A673 (cell line): ENCODE measurements at regions not wholly inside any gene's neighbourhood (a gene's known extent, or its start where the extent isn't known, plus 50 kb on each side); places are given as distances from the start of the nearest gene placed in this dataset.

ENCODE experiments used
- EZH2 ChIP-seq: fragments of 200-600 bp; sonication (generic); IDR thresholded peaks from 2 replicates; pipeline ENCODE4 v1.6.1; 2017; ENCODE audit warnings: borderline replicate concordance, low read depth, mild to moderate bottlenecking, mixed read lengths, antibody characterized with exemption, low read length; ENCODE audit not compliant: poor library complexity, severe bottlenecking
- TF ChIP-seq, protein P1 (sequence below): fragments of 300-800, 200-600 bp; sonication (generic); conservative IDR thresholded peaks from 2 replicates; pipeline ENCODE4 v1.5.1; 2017; ENCODE audit warnings: low read depth, mild to moderate bottlenecking, antibody characterized with exemption, low read length, moderate library complexity, mixed read lengths

DNA sequence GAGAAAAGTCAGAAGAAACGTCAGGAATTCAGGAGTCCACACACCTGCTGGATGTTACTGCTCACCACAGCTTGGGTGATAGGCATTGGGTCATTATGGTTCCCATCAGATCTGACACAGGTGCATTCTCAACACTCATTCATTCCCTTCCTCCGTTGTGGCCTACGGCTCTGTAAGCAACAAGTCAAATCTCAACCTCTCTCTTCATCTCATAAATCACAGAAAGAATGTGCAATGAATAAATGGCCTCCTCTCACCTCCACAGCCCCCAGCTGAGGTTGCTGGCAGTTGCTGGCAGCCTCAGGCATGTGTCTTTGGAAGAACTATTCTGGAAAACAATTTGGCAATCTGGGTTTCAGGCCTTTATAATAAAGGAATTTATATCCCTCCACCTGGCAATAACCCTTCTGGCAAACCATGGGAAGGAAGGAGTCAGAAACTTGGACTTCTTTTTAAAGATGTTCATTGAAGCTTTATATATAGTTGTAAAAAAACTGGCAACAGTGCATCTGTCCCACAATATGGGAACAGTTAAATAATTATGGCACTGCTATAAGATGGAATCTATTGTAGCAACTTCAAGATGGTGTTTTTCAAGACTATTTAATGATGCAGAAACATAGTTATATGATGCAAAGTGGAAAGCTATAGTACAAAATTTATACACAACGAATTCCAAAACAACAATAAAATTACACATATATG, 175.4 kb downstream of the ANAPC1 start:
- TF ChIP-seq EZH2 = no peak
- TF ChIP-seq, protein P1, sequence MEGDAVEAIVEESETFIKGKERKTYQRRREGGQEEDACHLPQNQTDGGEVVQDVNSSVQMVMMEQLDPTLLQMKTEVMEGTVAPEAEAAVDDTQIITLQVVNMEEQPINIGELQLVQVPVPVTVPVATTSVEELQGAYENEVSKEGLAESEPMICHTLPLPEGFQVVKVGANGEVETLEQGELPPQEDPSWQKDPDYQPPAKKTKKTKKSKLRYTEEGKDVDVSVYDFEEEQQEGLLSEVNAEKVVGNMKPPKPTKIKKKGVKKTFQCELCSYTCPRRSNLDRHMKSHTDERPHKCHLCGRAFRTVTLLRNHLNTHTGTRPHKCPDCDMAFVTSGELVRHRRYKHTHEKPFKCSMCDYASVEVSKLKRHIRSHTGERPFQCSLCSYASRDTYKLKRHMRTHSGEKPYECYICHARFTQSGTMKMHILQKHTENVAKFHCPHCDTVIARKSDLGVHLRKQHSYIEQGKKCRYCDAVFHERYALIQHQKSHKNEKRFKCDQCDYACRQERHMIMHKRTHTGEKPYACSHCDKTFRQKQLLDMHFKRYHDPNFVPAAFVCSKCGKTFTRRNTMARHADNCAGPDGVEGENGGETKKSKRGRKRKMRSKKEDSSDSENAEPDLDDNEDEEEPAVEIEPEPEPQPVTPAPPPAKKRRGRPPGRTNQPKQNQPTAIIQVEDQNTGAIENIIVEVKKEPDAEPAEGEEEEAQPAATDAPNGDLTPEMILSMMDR = no peak
